OCI-LY3 (cell line): ENCODE measurements at regions not wholly inside any gene's neighbourhood (a gene's known extent, or its start where the extent isn't known, plus 50 kb on each side); places are given as distances from the start of the nearest gene placed in this dataset.

Experiments used
- H2AFZ ChIP-seq: fragments of 200-600, 300-600 bp; shearing (Covaris generic); 2 replicates; pipeline ENCODE4 v1.6.0; 2014; ENCODE audit warnings: antibody characterized with exemption, low read depth, low read length
- H3K27ac ChIP-seq: fragments of 200-600, 300-600 bp; sonication (generic); 2 replicates; pipeline ENCODE4 v1.5.1; 2014; ENCODE audit warnings: mild to moderate bottlenecking, low read length, moderate library complexity, mixed read lengths
- H3K27me3 ChIP-seq: fragments of 200-600, 300-600 bp; sonication (generic); 2 replicates; pipeline ENCODE4 v1.6.1; 2014; ENCODE audit warnings: low read depth, low read length, mixed read lengths
- H3K36me3 ChIP-seq: fragments of 200-600, 300-600 bp; sonication (generic); replicated peaks from 2 replicates; pipeline ENCODE3; 2014; ENCODE audit warnings: low read depth, low read length, mixed read lengths
- H3K4me1 ChIP-seq: fragments of 300-600, 200-600 bp; sonication (generic); 2 replicates; pipeline ENCODE4 v1.6.1; 2014; ENCODE audit warnings: low read length, mixed read lengths
- H3K4me2 ChIP-seq: fragments of 200-600, 300-600 bp; sonication (generic); 2 replicates; pipeline ENCODE4 v1.6.1; 2014; ENCODE audit warnings: low read length, mixed read lengths
- H3K4me3 ChIP-seq: fragments of 300-600, 200-600 bp; sonication (generic); 2 replicates; pipeline ENCODE4 v1.5.1; 2014; ENCODE audit warnings: antibody characterized with exemption, mild to moderate bottlenecking, low read length, moderate library complexity
- H3K79me2 ChIP-seq: fragments of 300-600, 200-600 bp; shearing (Covaris generic); 2 replicates; pipeline ENCODE4 v1.6.1; 2014; ENCODE audit warnings: mild to moderate bottlenecking, low read length, mixed read lengths
- H3K9ac ChIP-seq: fragments of 300-600, 200-600 bp; shearing (Covaris generic); 2 replicates; pipeline ENCODE4 v1.6.0; 2014; ENCODE audit warnings: mild to moderate bottlenecking, low read length, moderate library complexity
- H3K9me3 ChIP-seq: fragments of 200-600, 300-600 bp; shearing (Covaris generic); 2 replicates; pipeline ENCODE4 v1.6.1; 2014; ENCODE audit warnings: low read length, mixed read lengths; ENCODE audit not compliant: insufficient read depth
- H4K20me1 ChIP-seq: fragments of 200-600, 300-600 bp; sonication (generic); 2 replicates; pipeline ENCODE4 v1.6.1; 2016; ENCODE audit warnings: low read length, mixed read lengths; ENCODE audit not compliant: insufficient read depth
- CTCF ChIP-seq: fragments of 200-600, 300-600 bp; sonication (generic); IDR thresholded peaks from 2 replicates; pipeline ENCODE4 v1.5.1; 2014; ENCODE audit warnings: antibody characterized with exemption, low read length, low read depth
- EZH2phosphoT487 ChIP-seq: fragments of 200-600 bp; shearing (Covaris generic); IDR thresholded peaks from 2 replicates; pipeline ENCODE4 v1.6.1; 2018; ENCODE audit warnings: antibody characterized with exemption, mixed run types, low read depth

- Histone ChIP-seq H3K79me2 (no peaks in the 10 kb centered on the region), H3K4me3 (no peak overlapping the region), H3K36me3 (no peaks in the 10 kb centered on the region), H4K20me1 (no peaks in the 10 kb centered on the region), H3K9ac (no peak overlapping the region), H3K4me2 (no peak overlapping the region), H3K27me3 (no peaks in the 10 kb centered on the region), H3K9me3 (no peaks in the 10 kb centered on the region), H3K4me1 (no peaks in the 10 kb centered on the region), H2AFZ (no peak overlapping the region), H3K27ac (no peak overlapping the region)
- TF ChIP-seq CTCF (no peak), EZH2phosphoT487 (no peak)
Observed at GRCh38 chr3:83894223-83894622, 1064.6 kb upstream of the CADM2 start.

GRCh38 chr3:83895892-83896291 lies 1062.9 kb upstream of the CADM2 start:
- H3K9me3 ChIP-seq, result no peaks in the 10 kb centered on the region
- no peak overlapping the region for H2AFZ ChIP-seq
- TF ChIP-seq CTCF (no peak), EZH2phosphoT487 (no peak)
- no peak overlapping the region for H3K4me2 ChIP-seq
- H3K27ac ChIP-seq, result no peak overlapping the region
- no peaks in the 10 kb centered on the region for H3K4me1 ChIP-seq
- no peaks in the 10 kb centered on the region for H3K27me3 ChIP-seq
- no peak overlapping the region for H3K9ac ChIP-seq
- H3K4me3 ChIP-seq, result no peak overlapping the region
- no peaks in the 10 kb centered on the region for H3K79me2 ChIP-seq
- no peaks in the 10 kb centered on the region for H4K20me1 ChIP-seq
- no peaks in the 10 kb centered on the region for H3K36me3 ChIP-seq

GRCh38 chr3:83902787-83903533 lies 1055.8 kb upstream of the CADM2 start:
- Histone ChIP-seq H4K20me1 (no peaks in the 10 kb centered on the region), H3K27ac (no peak overlapping the region), H3K9me3 (no peaks in the 10 kb centered on the region), H3K9ac (no peak overlapping the region), H3K4me2 (no peak overlapping the region), H3K4me1 (no peaks in the 10 kb centered on the region), H3K36me3 (no peaks in the 10 kb centered on the region), H3K79me2 (no peaks in the 10 kb centered on the region), H2AFZ (no peak overlapping the region), H3K4me3 (no peak overlapping the region), H3K27me3 (no peaks in the 10 kb centered on the region)
- TF ChIP-seq EZH2phosphoT487, result no peak
- no peak for TF ChIP-seq CTCF

DNA sequence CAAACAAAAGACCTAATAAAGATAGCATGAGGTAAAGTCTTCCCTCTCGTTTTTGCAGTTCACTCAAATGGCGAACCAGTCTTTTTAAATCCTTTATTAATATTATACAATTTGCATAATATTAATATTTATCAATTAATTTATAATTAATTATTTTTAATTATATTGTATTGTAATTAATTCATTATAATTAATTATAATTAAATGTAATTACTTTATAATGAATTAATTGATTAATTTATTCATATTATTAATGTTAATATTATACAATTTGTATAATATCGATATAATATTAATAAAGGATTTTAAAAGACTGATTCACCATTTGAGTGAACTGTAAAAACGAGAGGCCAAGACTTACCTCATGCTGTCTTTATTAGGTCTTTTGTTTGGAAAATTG lies 1045.4 kb upstream of the CADM2 start:
- H3K4me2 ChIP-seq, result no peak overlapping the region
- no peaks in the 10 kb centered on the region for H3K79me2 ChIP-seq
- TF ChIP-seq CTCF (no peak), EZH2phosphoT487 (no peak)
- no peaks in the 10 kb centered on the region for H3K36me3 ChIP-seq
- no peaks in the 10 kb centered on the region for H4K20me1 ChIP-seq
- no peak overlapping the region for H2AFZ ChIP-seq
- no peaks in the 10 kb centered on the region for H3K27me3 ChIP-seq
- no peak overlapping the region for H3K4me3 ChIP-seq
- H3K9ac ChIP-seq, result no peak overlapping the region
- H3K9me3 ChIP-seq, result no peaks in the 10 kb centered on the region
- no peaks in the 10 kb centered on the region for H3K4me1 ChIP-seq
- H3K27ac ChIP-seq, result no peak overlapping the region
